ENCODE measurements at regions not wholly inside any gene's neighbourhood (a gene's known extent, or its start where the extent isn't known, plus 50 kb on each side); places are given as distances from the start of the nearest gene placed in this dataset.

DNA sequence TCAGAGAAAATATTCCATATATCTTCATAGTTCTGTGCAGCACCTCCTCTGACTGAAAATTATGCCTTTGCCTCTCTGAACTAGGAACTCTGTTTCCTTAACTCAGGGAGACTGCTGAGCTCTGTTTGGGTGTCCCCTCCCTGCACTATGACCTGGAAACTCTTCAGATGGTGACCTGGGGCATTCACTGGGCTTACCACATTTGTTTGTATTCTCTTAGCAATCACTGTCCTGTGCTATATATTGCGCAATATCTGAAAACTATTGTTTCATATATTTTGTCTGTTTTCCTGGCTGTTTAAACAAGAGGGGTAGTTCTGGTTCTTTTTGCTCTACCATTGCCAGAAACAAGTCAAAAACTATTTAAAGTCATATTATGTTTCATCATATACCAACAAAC is 181.8 kb upstream of the KIAA1217 start:
- no peak for DNase-seq (ENCODE audit: low read depth)

- no peak for DNase-seq (ENCODE audit: low read depth)
Measured at GRCh38 chr10:24034571-24034970, 174.4 kb upstream of the KIAA1217 start.

- DNase-seq (ENCODE audit: low read depth): no peak
Measured at GRCh38 chr10:24035761-24036160, 173.2 kb upstream of the KIAA1217 start.

GRCh38 chr10:24039315-24039714 is 169.6 kb upstream of the KIAA1217 start:
- DNase-seq (ENCODE audit: low read depth): no peak

- no peak for DNase-seq (ENCODE audit: low read depth)
Measured at GRCh38 chr10:24039897-24040296, 169.0 kb upstream of the KIAA1217 start.

DNA sequence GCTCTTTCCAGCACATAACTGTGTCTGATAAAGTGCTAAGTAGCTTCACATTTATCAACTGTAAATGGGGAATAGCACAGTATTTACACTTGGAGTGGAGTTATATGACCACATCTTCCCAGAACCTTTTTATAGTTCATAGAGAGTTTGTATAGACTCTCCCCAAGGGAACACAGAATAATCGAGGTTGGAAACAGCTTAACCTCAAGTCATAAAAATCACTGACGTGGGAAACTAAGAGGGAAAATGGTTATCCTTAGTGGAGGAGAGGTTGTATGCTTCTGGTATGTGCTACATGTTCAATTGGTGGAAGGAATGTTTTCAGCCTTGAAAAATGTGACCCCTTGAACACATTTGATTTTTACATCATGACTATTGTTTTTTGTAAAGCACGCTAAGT is 167.9 kb upstream of the KIAA1217 start:
- DNase-seq (ENCODE audit: low read depth): no peak

GRCh38 chr10:24041834-24042233 is 167.1 kb upstream of the KIAA1217 start:
- no peak for DNase-seq (ENCODE audit: low read depth)

GRCh38 chr10:24042884-24043283 is 166.1 kb upstream of the KIAA1217 start:
- no peak for DNase-seq (ENCODE audit: low read depth)

- no peak for DNase-seq (ENCODE audit: low read depth)
Measured at GRCh38 chr10:24046060-24046459, 162.9 kb upstream of the KIAA1217 start.

GRCh38 chr10:24047176-24047575 is 161.8 kb upstream of the KIAA1217 start:
- DNase-seq (ENCODE audit: low read depth): no peak

DNA sequence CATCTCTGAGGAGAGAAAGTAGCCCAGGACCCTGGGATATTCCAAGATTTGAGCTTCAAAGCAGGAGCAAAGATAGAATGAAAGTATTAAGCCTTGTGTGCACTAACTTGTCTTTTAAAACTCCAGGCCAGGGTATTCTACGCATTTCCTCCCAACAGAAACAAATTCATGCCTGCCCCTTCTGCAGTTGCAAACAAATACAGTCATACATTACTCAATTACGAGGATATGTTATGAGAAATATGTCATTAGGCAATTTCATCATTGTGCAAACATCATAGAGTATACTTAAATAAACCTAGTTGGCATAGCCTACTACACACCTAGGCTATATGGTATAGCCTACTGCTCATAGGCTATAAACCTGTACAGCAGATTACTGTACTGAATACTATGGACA is 154.5 kb upstream of the KIAA1217 start:
- no peak for DNase-seq (ENCODE audit: low read depth)

- no peak for DNase-seq (ENCODE audit: low read depth)
Measured at GRCh38 chr10:24080207-24080606, 128.7 kb upstream of the KIAA1217 start.

DNA sequence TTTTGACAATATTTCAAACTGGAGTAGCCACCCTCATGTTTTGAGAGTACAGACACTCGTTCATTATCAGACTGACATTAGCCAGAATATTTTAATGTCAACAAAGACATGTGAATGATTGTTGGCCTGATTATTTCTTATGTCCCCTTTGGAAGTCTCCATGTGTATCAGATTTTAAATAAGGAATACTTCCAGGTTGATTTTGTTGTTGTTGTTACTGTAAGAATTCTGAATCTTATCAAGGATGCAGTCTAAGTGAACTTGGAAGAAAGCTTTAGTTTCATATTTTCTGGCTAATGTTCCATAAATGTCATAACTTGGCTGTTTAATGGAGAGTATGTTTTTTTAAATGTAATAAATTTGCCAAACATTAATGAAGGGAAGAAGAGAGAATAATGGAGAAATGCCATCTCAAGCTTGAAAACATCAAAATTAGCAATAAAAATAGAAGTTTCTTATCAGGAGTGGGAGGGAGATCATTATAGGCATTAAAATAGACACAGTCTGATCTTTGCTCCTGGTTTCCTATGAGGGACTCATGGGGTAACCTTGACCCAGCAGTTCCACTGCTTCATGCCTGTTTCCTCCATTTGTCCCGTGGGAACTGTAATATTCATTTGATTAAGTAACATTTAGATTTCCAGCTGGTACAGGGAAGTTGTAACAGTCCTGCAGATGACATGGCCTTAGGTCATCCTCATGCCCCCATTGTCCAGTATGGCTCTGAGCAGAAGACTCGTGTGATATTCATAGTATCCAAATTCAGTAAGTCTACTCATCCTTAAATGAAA is 122.4 kb upstream of the KIAA1217 start:
- no peak for DNase-seq (ENCODE audit: low read depth)

DNA sequence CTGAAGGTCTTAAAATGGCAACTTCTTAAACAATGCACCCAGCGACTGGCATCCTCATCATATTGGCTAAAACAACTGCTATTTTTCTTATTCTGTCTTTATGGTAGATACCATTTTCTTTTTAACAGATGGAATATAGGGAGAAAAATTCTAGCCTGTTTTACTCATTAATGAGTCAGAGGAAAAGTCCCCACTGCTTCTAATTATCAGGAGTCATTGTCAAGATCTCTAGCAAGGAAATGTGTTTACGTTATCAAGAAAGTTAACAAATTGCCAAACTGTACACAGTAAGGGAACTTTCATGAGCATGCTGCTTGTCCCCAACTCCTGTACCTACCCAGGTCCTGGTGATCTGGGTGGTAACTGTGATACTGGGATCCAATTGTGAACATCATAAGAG is 117.7 kb upstream of the KIAA1217 start:
- no peak for DNase-seq (ENCODE audit: low read depth)

DNA sequence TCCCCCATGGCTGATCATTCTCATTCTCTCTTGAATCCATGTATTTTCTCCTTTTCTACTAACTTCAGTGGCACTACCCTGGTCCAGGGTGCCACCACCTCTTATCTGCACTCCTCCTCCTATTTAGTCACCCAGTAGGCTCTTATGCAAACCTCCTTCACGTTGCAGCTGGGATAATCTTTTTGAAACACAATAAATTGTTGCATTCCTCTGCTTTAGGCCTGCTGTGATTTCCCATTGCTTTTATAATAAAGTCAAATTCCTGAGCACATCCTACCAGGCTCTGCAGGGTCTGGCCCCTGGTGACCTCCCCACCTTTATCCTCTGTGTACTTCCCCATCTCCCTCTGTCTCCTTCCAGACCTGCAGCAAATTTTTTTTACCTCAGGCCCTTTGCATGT is 112.7 kb upstream of the KIAA1217 start:
- no peak for DNase-seq (ENCODE audit: low read depth)

DNA sequence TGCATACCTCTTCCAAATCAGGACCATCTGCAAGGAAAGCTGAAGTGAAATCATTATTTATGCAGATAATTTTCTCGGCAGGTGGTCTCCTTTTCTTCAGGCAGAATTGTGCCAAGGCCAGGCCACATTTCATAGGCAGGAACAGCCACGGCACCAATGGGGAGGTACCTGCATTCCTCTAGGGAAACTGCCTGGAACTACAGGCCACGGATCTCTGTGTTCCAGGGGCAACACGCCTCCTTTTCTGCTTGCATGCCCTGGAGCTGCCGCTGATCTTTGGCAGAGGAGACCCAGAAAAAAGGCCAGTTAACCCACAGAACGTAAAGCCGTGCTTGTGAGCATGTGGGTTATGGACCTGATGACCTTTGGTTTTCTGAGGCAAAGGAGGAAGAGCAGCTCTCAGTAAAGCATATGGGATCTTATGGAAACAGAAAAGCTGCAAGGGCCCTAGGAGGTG is 111.2 kb upstream of the KIAA1217 start:
- DNase-seq (ENCODE audit: low read depth): no peak

DNA sequence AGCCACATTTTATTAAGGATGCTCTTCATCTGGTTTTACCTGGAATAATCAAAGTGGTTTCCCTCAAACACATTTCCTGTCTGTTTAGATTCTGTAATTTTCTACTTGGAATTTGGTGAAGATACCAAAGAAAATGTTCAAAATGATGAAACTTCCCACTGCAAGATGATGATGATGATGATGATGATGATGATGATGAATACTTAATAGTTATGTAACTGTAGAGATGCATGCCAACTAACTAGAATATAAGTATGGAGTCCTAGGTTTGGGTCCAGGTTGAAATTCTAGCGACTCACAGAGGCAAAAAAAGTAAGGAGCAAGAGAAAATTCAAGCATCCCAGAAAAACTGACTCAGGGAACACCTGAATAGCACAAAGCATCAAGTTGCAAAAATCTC is 104.0 kb upstream of the KIAA1217 start:
- no peak for DNase-seq (ENCODE audit: low read depth)

- DNase-seq (ENCODE audit: low read depth): no peak
Measured at GRCh38 chr10:24113901-24114300, 95.0 kb upstream of the KIAA1217 start.

DNA sequence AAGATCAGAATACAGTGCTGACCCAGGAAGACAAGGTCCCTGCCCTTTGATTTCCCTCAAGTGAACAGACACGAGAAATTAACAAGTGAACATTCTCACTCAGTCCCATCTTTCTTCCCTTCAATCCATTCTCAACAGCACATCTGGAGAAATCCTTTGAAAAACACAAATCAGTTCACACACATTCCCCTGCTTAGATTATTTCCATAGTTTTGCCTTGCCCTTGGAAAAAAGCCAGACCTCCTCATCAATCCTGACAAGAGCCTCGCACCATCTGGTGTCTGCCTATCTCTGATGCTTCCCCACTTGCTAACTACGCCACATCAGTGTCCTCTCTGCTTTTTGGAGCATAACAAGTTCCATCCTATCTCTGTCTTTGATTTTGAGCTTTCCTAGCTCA is 94.4 kb upstream of the KIAA1217 start:
- DNase-seq (ENCODE audit: low read depth): no peak

- no peak for DNase-seq (ENCODE audit: low read depth)
Measured at GRCh38 chr10:24115403-24115802, 93.5 kb upstream of the KIAA1217 start.

GRCh38 chr10:24118246-24118645 is 90.7 kb upstream of the KIAA1217 start:
- DNase-seq (ENCODE audit: low read depth): no peak

GRCh38 chr10:24119896-24120295 is 89.0 kb upstream of the KIAA1217 start:
- DNase-seq (ENCODE audit: low read depth): no peak

GRCh38 chr10:24120646-24121045 is 88.3 kb upstream of the KIAA1217 start:
- DNase-seq (ENCODE audit: low read depth): no peak

- DNase-seq (ENCODE audit: low read depth): no peak
Measured at GRCh38 chr10:24127516-24127915, 81.4 kb upstream of the KIAA1217 start.

Measured in stimulated activated CD8-positive, alpha-beta memory T cell treated with anti-CD3 and anti-CD28 coated beads, Interleukin-4, amount 100 ng/mL, for 24 hours (primary cell).